Spleen (tissue), 7 donors: ENCODE measurements at regions not wholly inside any gene's neighbourhood (a gene's known extent, or its start where the extent isn't known, plus 50 kb on each side); places are given as distances from the start of the nearest gene placed in this dataset.

Experiments used
- CTCF ChIP-seq, 11 experiments: fragments of 200-600 bp in 7 of 11; fragments of 450-650 bp in 4 of 11; sonication (generic) in 4 of 11; IDR thresholded peaks in 8 of 11; conservative IDR thresholded peaks in 3 of 11; 1 replicate in 7 of 11; 2 replicates in 4 of 11; pipeline versions ENCODE4 v1.4.0 to v1.8.0; 2016 to 2021; ENCODE audit warnings: antibody characterized with exemption in 11 of 11, inconsistent platforms in 4 of 11, mild to moderate bottlenecking in 1 of 11
- POLR2A ChIP-seq, 3 donors: fragments of 450-650 bp; IDR thresholded peaks; one replicate each; pipeline ENCODE4 v1.5.1; 2017; ENCODE audit warnings: antibody characterized with exemption in 3 of 3, mild to moderate bottlenecking in 1 of 3
- donor health status: DM: no; HTN: no; CAD: no; lungs with moderate emphysema.
- donor health status: DM: no; HTN: no; CAD: no.
- donor health status: DM: no; HTN: no; CAD: no.

GRCh38 chr5:61724102-61724501, 392.0 kb downstream of the ZSWIM6 start:
- TF ChIP-seq CTCF (IDR thresholded peaks at IDR 0.05 in 8 of 11, conservative IDR thresholded peaks at IDR 0.05 in 3 of 11) (no peak), POLR2A (IDR thresholded peaks at IDR 0.05) (no peak)
